ENCODE measurements at regions not wholly inside any gene's neighbourhood (a gene's known extent, or its start where the extent isn't known, plus 50 kb on each side); places are given as distances from the start of the nearest gene placed in this dataset.

DNA sequence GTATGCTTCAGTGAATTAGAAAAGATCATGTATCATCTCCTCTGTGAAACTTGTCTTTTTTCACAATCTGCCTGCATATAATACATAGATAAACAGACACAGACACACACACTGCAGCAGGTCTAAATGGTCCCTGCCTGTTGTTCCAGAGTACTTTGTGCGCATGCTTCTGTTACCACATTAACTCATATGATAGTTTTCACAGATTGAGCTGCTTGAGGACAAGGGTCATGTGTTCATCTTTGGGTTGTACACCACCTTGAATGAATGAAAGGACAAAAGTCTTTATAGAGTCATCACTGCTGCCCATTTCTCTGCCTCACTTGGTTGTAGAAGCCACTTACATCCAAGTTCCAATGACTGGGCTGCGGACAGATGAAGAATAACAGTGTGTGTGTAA, 72.7 kb upstream of the GLS start:
- no peak overlapping the region for H3K23ac ChIP-seq (ENCODE audit: insufficient read length)
- no peak overlapping the region for H3K9ac ChIP-seq (replicated peaks in 1 of 4; ENCODE audit: extremely low read depth in 1 of 4, low read depth in 3 of 4, low read length in 3 of 4)
- no peaks in the 10 kb centered on the region for H3K4me1 ChIP-seq (replicated peaks in 1 of 4; ENCODE audit: control insufficient read depth in 3 of 4, insufficient read depth in 4 of 4, low read length in 3 of 4)
- H4K8ac ChIP-seq (ENCODE audit: extremely low read depth, insufficient read depth, low read length): no peak overlapping the region
- POLR2A ChIA-PET (ENCODE audit: partially characterized antibody): no interaction called here
- H2BK5ac ChIP-seq (ENCODE audit: low read depth, low read length): no peak overlapping the region
- WGBS, 2 experiments (ENCODE audit: extremely low coverage in 1 of 2, insufficient coverage in 1 of 2, insufficient read length in 1 of 2, insufficient replicate concordance in 2 of 2, low coverage in 1 of 2, low lambda C conversion rate in 2 of 2, missing lambda C conversion rate in 1 of 2): 89% methylated on average over 2 of the region's 2 CpGs; no CpG with 5 or more reads in 1 of the 2 experiments
- no peak overlapping the region for H3K4ac ChIP-seq (replicated peaks; ENCODE audit: insufficient read length, low read depth, low read length)
- no peak overlapping the region for H3K4me2 ChIP-seq (ENCODE audit: insufficient read depth in 1 of 2, low read depth in 2 of 2, low read length in 2 of 2)
- H3K9me3 ChIP-seq (ENCODE audit: insufficient read depth in 2 of 2, low read depth in 1 of 2, low read length in 1 of 2): no peaks in the 10 kb centered on the region
- no peak overlapping the region for H3K18ac ChIP-seq (ENCODE audit: extremely low read depth, low read length)
- no peak overlapping the region for H3K4me3 ChIP-seq (ENCODE audit: extremely low read depth in 1 of 4, insufficient read depth in 2 of 4, low read depth in 3 of 4, low read length in 4 of 4)
- no peak for TF ChIP-seq CEBPB (IDR thresholded peaks at IDR 0.05; ENCODE audit: low read depth, low read length)
- TF ChIP-seq JUN (IDR thresholded peaks at IDR 0.05; ENCODE audit: low read depth, low read length): no peak
- TF ChIP-seq SRF (IDR thresholded peaks at IDR 0.05; ENCODE audit: low read depth, low read length): no peak
- TF ChIP-seq HDAC6 (IDR thresholded peaks at IDR 0.05; ENCODE audit: low read depth, low read length): no peak
- no peak for TF ChIP-seq BCL11A (IDR thresholded peaks at IDR 0.05; ENCODE audit: low read depth in 2 of 2, low read length in 2 of 2)
- TF ChIP-seq KDM1A (IDR thresholded peaks at IDR 0.05; ENCODE audit: borderline replicate concordance, low read length): no peak
- no peak overlapping the region for H2BK120ac ChIP-seq (replicated peaks; ENCODE audit: low read depth, low read length)
- no peaks in the 10 kb centered on the region for H3K27me3 ChIP-seq (replicated peaks in 1 of 4; ENCODE audit: control insufficient read depth in 3 of 4, extremely low read depth in 1 of 4, insufficient read depth in 3 of 4, low read length in 3 of 4)
- H3K79me1 ChIP-seq (ENCODE audit: low read depth, low read length): no peaks in the 10 kb centered on the region
- H3K36me3 ChIP-seq (ENCODE audit: control insufficient read depth in 2 of 4, insufficient read depth in 4 of 4, low read length in 3 of 4): no peaks in the 10 kb centered on the region
- H3K14ac ChIP-seq (ENCODE audit: insufficient read length): no peak overlapping the region
- no peak overlapping the region for H3K27ac ChIP-seq (ENCODE audit: low read depth, low read length)
- no peak overlapping the region for H2AFZ ChIP-seq (ENCODE audit: low read length)
- H4K5ac ChIP-seq (ENCODE audit: insufficient read length, low read depth, low read length): no peak overlapping the region
- no peaks in the 10 kb centered on the region for H3K79me2 ChIP-seq (ENCODE audit: control insufficient read depth in 1 of 2, insufficient read depth in 2 of 2, low read length in 2 of 2)
- DNase-seq (ENCODE audit: low read depth in 1 of 2, low spot score in 2 of 2): no peak
- CTCF ChIA-PET (ENCODE audit: partially characterized antibody): interaction anchor here (0.7 to 8.0 kb wide), 6 partner anchors 16 to 401 kb away, joined by 3 to 74 read pairs (median 3); no protein-coding TSS in a partner anchor
- no peak overlapping the region for H2BK20ac ChIP-seq (ENCODE audit: low read length)
- no peak overlapping the region for H2BK15ac ChIP-seq (ENCODE audit: low read length)
- no peak for FAIRE-seq
- H2AK5ac ChIP-seq (ENCODE audit: low read depth, low read length): no peak overlapping the region
- H2BK12ac ChIP-seq (ENCODE audit: low read depth, low read length): no peak overlapping the region
- H3K23me2 ChIP-seq (ENCODE audit: low read depth, low read length): no peaks in the 10 kb centered on the region; the same call in 1 of the 2 replicates
- no peaks in the 10 kb centered on the region for H4K20me1 ChIP-seq (replicated peaks in 1 of 2; ENCODE audit: control insufficient read depth in 1 of 2, insufficient read depth in 2 of 2, low read length in 2 of 2)
- H4K91ac ChIP-seq (replicated peaks; ENCODE audit: insufficient read length, low read length): no peak overlapping the region
- no peak overlapping the region for H3K56ac ChIP-seq (replicated peaks; ENCODE audit: insufficient read length, low read depth, low read length)
